AG04450 (cell line): ENCODE measurements at regions not wholly inside any gene's neighbourhood (a gene's known extent, or its start where the extent isn't known, plus 50 kb on each side); places are given as distances from the start of the nearest gene placed in this dataset.

Source experiments
- CTCF ChIA-PET: fragments of 300-600, 350-600 bp; formaldehyde crosslinking; extraction: SDS; loops from one replicate; lab custom pipeline; 2022; ENCODE audit warnings: antibody characterized with exemption, inconsistent platforms; lab: Charles Lee
- POLR2A ChIA-PET: fragments of 350-600 bp; formaldehyde crosslinking; extraction: SDS; loops from one replicate; lab custom pipeline; 2021; ENCODE audit warnings: antibody characterized with exemption, inconsistent platforms; lab: Yijun Ruan, JAX
- DNase-seq: peaks from one replicate; pipeline ENCODE4 v3.0.0-alpha.2; 2011; ENCODE audit warnings: low read depth, low spot score
- H3K27ac ChIP-seq: one replicate; pipeline ENCODE4 v1.5.1; 2012; ENCODE audit warnings: low read depth, low read length, control low read depth
- H3K27me3 ChIP-seq: one replicate; pipeline ENCODE4 v1.6.0; 2012; ENCODE audit warnings: low read length; ENCODE audit not compliant: control insufficient read depth, insufficient read depth
- H3K4me3 ChIP-seq: 2 replicates; pipeline ENCODE4 v1.5.1; 2011; ENCODE audit warnings: mild to moderate bottlenecking, low read depth, low read length, control low read depth
- H3K9me3 ChIP-seq: 2 replicates; pipeline ENCODE4 v1.5.1; 2012; ENCODE audit warnings: low read length; ENCODE audit not compliant: control insufficient read depth, insufficient read depth
- CTCF ChIP-seq: IDR thresholded peaks from 2 replicates; pipeline ENCODE4 v1.5.1; 2011; ENCODE audit warnings: low read depth, low read length, control low read depth, inconsistent platforms

GRCh38 chr5:124606543-124606942, 139.9 kb downstream of the ZNF608 start:
- no peaks in the 10 kb centered on the region for H3K9me3 ChIP-seq
- no peak overlapping the region for H3K4me3 ChIP-seq
- POLR2A ChIA-PET: no interaction called here
- no peak for TF ChIP-seq CTCF
- H3K27me3 ChIP-seq: no peaks in the 10 kb centered on the region
- CTCF ChIA-PET: no interaction called here
- no peak for DNase-seq
- no peak overlapping the region for H3K27ac ChIP-seq

- TF ChIP-seq CTCF: no peak
- DNase-seq: no peak
- no peak overlapping the region for H3K4me3 ChIP-seq
- H3K27me3 ChIP-seq: no peaks in the 10 kb centered on the region
- CTCF ChIA-PET: no interaction called here
- H3K27ac ChIP-seq: no peak overlapping the region
- POLR2A ChIA-PET: no interaction called here
- H3K9me3 ChIP-seq: no peaks in the 10 kb centered on the region
Measured at GRCh38 chr5:124606093-124606492, 140.3 kb downstream of the ZNF608 start.

GRCh38 chr5:124605541-124605940, 140.9 kb downstream of the ZNF608 start:
- Histone ChIP-seq H3K9me3 (no peaks in the 10 kb centered on the region), H3K27ac (no peak overlapping the region), H3K27me3 (no peaks in the 10 kb centered on the region), H3K4me3 (no peak overlapping the region)
- TF ChIP-seq CTCF: no peak
- CTCF ChIA-PET: no interaction called here
- DNase-seq: no peak
- POLR2A ChIA-PET: no interaction called here

GRCh38 chr5:124604419-124604818, 142.0 kb downstream of the ZNF608 start:
- TF ChIP-seq CTCF: no peak
- Histone ChIP-seq H3K27me3 (no peaks in the 10 kb centered on the region), H3K4me3 (no peak overlapping the region), H3K27ac (no peak overlapping the region), H3K9me3 (no peaks in the 10 kb centered on the region)
- POLR2A ChIA-PET: no interaction called here
- DNase-seq: no peak
- CTCF ChIA-PET: no interaction called here

GRCh38 chr5:124602925-124603650, 143.4 kb downstream of the ZNF608 start:
- POLR2A ChIA-PET: no interaction called here
- CTCF ChIA-PET: no interaction called here

More at GRCh38 chr5:124602925-124603650, 143.4 kb downstream of the ZNF608 start:
- Histone ChIP-seq H3K27me3 (no peaks in the 10 kb centered on the region), H3K9me3 (no peaks in the 10 kb centered on the region), H3K27ac (no peak overlapping the region), H3K4me3 (no peak overlapping the region)
- TF ChIP-seq CTCF: no peak
- no peak for DNase-seq
